ENCODE measurements at regions not wholly inside any gene's neighbourhood (a gene's known extent, or its start where the extent isn't known, plus 50 kb on each side); places are given as distances from the start of the nearest gene placed in this dataset.

DNA sequence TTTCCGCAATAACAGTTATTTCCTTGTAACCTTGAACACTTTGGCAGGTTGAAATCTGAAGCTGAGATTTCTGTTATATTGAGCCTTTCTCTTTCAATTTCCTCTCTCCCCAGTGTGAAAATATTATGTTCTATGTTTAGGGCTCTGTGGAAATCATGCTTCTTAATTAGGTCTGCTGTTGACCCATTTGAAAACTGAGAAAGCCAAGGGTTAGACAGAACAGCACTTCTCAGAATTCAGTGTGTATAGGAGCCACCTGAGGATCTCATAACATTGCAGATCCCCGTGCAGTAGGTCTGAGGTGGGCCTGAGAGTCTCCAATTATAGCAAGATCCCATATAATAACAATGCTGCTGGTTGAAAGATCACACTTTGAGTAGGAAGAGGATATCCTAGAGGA is 230.2 kb upstream of the NT5C1B start:
- DNase-seq = no peak

DNA sequence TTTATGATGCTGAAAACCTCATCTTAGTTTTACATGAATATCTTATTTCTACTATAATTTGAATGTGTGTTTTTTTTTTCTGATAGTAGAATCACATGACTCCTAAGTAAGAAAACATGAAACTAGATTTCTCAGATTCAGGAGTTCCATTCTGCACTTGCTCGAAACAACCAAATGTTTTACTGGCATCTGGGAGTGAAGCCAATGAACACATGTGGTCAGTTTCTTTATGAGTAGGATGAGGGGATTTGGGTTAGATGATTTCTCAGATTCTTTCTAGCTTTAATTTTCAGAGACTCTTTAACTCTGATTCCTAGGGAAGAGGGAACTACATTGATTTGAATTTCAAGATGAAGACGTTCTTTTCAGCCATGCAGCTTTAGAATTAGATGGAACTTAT is 225.0 kb upstream of the NT5C1B start:
- no peak for DNase-seq

DNA sequence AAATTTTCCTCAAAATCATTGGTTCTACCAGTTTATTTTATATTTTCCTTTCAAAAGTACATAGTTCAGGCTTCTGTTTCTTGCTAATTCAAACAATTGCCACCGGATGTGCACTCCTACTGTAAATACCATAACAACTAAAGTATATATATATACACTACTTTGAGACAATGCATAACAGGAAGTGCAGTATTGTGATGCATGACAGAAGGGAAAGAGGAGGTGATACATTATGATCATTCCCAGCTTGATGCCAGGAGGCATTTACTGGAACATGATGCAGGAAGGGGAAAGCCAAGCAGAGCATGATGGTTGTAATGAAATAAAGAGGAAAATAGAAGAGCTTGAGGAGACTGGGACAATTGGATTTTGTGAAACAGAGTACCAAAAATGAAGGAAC is 215.2 kb upstream of the NT5C1B start:
- DNase-seq = peak in 1 of 3 experiments; percentile 36

GRCh38 chr2:18803141-18803939 is 214.0 kb upstream of the NT5C1B start:
- DNase-seq = no peak

GRCh38 chr2:18800240-18800971 is 211.0 kb upstream of the NT5C1B start:
- DNase-seq = peak in 1 of 3 experiments; percentile 37

DNA sequence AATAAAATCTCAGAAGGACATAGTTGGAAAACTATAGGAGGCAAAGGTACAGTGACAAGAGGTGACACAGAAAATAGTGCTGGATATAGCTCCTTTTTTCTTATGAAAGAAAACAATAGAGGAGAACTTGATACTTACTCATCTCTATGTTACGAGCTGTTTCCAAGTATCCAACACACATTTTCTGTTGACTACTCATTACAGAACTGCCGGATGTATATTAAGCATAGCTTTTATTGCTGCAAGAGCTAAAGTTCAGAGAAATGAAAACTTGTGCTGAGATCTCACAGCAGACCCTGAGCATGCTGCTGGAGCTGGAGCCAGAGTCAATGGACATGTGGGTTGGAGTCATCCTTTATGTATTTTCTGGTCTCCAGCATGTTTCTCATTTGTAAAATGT is 210.0 kb upstream of the NT5C1B start:
- DNase-seq = no peak

GRCh38 chr2:18797133-18797845 is 207.9 kb upstream of the NT5C1B start:
- DNase-seq = no peak

- DNase-seq = no peak
Measured at GRCh38 chr2:18795906-18796305, 206.5 kb upstream of the NT5C1B start.

- no peak for DNase-seq
Measured at GRCh38 chr2:18792684-18793083, 203.3 kb upstream of the NT5C1B start.

GRCh38 chr2:18792226-18792629 is 202.9 kb upstream of the NT5C1B start:
- no peak for DNase-seq

- no peak for DNase-seq
Measured at GRCh38 chr2:18791172-18791797, 201.9 kb upstream of the NT5C1B start.

DNA sequence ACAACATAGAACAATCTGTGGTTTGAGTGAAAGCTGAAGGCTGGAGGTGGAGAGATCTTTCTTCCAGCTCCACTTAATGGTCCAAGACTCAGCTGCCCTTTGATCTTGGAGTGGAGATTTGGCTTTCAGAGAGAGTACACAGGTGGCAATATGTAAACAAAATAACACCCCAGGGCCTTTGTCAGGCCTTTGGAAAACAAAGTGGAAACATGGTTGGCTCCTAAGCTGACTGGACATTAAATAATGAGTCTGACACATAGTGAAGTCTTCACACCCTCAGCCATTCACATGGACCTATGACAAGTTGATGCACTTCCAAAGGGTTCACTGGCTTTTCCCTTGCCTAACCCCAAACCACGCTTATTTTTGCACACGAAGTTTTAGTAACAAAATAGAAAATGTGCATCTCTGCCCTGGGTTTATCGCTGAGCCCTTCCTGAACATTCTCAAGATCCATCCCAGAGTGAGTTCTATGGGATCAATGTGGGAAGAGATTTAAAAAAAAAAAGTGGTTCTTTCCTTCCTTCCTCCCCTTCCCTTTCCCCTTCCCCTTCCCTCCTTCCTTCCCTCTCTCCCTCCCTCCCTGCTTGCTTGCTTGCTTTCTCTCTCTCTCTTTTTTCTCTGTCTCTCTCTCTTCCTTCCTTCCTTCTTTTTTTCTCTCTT is 201.3 kb upstream of the NT5C1B start:
- no peak for DNase-seq

DNA sequence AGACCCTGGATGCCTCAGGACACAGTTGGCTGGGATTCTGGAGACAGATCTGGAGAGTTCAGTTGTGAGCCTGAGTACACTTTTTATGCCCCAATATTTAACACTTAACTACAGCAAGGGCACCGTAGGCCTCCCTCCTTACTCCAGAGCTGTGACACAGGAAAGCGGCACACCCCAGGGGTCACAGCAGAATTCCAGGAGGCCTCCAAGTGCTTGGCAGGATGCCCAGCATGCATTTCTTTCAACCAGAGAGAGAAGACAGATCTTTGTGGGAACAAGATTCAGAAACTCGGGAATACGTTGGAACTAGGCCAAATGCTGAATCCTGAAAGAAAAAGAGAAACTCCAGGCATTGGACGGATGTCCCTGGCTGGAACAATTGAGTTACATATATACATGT is 199.2 kb upstream of the NT5C1B start:
- peak in 1 of 3 experiments; percentile 29 for DNase-seq

GRCh38 chr2:18787726-18788125 is 198.4 kb upstream of the NT5C1B start:
- DNase-seq = no peak

DNA sequence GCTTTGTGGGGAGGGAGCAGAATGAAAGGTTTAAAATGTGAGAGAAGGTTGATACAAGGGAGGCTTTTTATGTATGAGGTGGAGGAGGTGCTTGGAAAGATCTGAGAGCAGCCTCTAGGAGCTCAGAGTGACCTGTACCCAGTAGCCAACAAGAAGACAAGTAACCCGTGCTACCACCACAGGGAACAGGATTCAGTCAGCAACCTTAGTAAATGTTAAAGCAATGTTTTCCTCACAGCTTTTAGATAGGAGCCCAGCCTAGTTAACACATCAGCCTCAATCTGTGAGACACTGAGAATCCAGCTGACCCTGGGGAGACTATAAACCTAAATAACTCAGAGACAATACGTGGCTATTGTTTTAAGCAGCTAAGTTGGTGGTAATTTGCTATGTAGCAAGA is 194.9 kb upstream of the NT5C1B start:
- no peak for DNase-seq

DNA sequence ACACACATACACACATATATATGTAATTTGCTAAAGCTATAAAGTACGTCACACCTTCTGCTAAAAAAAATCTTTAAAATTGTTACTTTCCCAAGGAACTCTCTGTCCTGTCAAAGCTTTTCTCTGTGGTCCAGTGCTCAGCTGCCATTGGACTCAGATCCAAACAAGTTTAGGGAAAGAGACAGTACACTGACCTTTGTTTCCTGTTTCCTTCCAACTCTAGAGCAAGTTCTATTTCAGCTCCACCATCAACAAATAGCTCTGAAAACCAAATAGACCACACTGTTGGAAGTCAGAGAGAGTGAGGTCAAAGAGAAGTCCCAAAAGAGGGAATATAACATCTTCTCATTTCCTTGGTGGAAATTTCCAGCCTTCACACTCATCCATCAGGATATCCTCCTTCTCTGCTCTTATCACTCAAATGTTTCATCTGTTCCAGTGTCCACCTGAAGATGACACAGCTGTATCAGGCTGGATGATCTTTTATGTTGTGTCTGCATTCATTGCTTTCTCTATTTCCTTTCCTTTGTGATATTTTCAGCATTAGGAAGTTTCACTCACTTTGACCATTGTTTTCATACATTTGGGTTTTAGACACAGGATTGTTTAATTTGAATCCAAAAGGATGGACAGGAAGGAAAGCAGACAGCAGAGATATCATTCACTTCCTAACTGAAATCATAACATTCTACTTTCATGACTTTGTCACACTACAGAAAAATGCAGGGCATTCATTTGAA is 192.3 kb upstream of the NT5C1B start:
- no peak for DNase-seq

DNA sequence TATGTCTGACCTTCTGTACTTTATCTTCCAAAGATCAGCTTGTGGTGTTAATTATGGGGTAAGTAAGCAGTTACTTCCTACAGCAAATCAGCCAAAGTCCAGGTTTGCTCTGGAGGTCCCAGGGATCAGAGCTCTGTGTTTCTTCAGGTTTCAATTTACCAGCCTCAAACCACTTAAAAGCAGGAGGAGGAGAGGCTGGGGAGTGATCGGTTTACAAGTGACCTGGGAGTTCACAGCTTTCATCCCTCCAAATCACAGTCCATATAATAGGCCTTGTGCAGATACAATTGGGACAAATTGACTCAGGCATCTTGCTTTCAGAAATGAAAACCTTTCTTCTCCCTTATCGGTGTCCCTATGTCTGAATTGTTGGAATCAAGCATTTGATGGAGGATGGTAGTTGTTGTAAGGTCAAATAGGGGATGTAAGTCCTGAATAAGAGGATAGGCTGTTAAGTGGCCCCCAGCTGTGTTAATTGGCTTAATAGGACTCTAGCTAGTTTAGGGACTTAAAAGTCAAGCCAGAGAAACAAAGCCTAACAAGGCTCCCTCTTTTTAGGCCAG is 188.0 kb upstream of the NT5C1B start:
- peak; percentile 64 to 97 (median 82) for DNase-seq

DNA sequence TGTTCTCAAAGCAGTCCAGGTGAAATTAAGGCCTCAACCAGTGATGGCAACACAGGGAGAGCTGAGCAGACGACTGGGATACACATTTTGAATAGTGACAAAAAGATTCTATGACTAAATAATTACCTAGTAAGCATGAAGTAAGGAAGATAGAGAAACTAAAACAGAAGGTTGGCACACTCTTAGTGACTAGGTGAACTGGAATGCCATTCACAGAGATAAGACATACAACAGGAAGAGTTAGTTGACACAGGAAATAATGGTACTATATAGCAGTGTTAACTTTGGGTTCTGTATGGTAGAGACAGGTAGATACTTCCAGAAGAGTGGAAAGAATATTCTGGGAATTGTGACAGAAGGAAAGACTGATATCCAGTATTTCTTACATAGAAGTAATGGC is 181.8 kb upstream of the NT5C1B start:
- DNase-seq = no peak

GRCh38 chr2:18763338-18763737 is 174.0 kb upstream of the NT5C1B start:
- no peak for DNase-seq

DNA sequence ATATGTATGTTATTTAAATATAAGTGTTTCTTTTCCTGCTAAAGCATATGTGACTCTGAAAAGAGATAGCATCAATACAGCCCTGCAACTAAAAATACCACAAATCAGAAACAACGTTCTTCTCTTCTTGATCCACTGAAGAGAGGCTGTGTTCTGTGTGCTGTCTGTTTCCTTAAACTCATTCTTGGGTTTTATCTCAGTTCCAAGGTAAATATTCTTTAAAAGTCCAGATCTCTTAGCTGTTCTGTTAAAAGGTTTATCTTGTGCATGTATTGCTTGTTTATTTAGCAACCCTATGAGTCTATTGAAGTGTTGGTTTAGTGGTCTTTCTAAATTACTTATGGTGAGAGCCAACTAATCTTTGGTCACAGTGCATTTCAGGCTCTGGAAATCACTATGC is 173.3 kb upstream of the NT5C1B start:
- DNase-seq = peak in 1 of 3 experiments; percentile 13

DNA sequence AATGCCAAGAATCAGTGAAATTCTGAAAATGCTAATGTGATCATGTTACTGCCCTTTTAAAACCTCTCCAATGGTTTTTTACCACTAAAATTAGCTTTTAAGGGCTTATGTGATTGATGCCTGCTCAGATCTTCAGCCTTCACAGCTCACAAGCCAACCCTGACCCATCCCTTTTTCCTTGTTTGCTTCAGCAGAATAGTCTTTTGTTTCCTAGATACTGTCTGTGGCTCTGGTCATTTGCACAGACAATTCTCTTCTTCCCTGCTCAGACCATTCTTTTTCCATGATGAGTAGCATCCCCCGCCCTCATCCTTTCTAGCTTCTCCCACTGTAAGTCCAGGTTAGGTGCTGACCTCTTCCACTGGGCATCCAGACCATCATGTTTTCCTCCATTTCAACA is 164.9 kb upstream of the NT5C1B start:
- peak in 1 of 3 experiments; percentile 18 for DNase-seq

DNA sequence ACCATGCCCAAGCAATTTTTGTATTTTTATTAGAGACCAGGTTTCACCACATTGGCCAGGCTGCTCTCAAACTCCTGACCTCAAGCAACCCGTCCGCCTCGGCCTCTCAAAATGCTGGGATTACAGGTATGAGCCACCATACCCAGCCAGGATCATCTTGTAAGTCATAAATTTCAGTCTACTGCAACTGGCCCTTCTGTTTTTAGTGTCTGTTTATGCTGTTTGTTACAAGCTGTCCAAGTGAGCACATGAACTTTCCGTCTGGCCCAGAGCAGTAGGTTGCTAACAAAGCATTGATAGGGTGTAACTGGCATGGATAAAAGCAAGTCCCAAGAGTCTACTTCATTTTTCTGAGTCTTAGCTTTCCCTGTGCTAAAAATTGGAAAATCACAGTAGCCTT is 164.4 kb upstream of the NT5C1B start:
- DNase-seq = no peak

Data from NCI-H1417 (cell line).